OCI-LY1 (cell line): ENCODE measurements at regions not wholly inside any gene's neighbourhood (a gene's known extent, or its start where the extent isn't known, plus 50 kb on each side); places are given as distances from the start of the nearest gene placed in this dataset.
"Not testable (repeated sequence)": the region's sequence is repeated elsewhere in the genome, so short reads cannot be mapped to it uniquely, and the experiment has no call there.

Experiments
- H2AFZ ChIP-seq: fragments of 200-600 bp; sonication (generic), shearing (Covaris generic); 2 replicates; pipeline ENCODE4 v1.6.0; 2014; ENCODE audit warnings: antibody characterized with exemption, mild to moderate bottlenecking, low read length
- H3F3A ChIP-seq: fragments of 200-600 bp; sonication (generic), shearing (Covaris generic); 2 replicates; pipeline ENCODE4 v1.6.0; 2014; ENCODE audit warnings: mild to moderate bottlenecking, antibody characterized with exemption, low read length, moderate library complexity; ENCODE audit not compliant: insufficient read depth
- H3K27ac ChIP-seq: fragments of 200-600 bp; sonication (generic); 2 replicates; pipeline ENCODE4 v1.5.1; 2014; ENCODE audit warnings: low read length, mixed run types, mild to moderate bottlenecking, low read depth; ENCODE audit not compliant: poor library complexity, severe bottlenecking
- H3K27me3 ChIP-seq: fragments of 200-600 bp; sonication (generic); 2 replicates; pipeline ENCODE4 v1.6.0; 2014; ENCODE audit warnings: antibody characterized with exemption, mild to moderate bottlenecking, low read length, moderate library complexity; ENCODE audit not compliant: insufficient read depth
- H3K36me3 ChIP-seq: fragments of 200-600 bp; sonication (generic); 2 replicates; pipeline ENCODE4 v1.6.1; 2014; ENCODE audit warnings: mild to moderate bottlenecking, antibody characterized with exemption, low read length, moderate library complexity, mixed read lengths; ENCODE audit not compliant: insufficient read depth
- H3K4me1 ChIP-seq: fragments of 200-600 bp; sonication (generic); 2 replicates; pipeline ENCODE4 v1.5.1; 2014; ENCODE audit warnings: mild to moderate bottlenecking, low read length, moderate library complexity; ENCODE audit not compliant: insufficient read depth, severe bottlenecking
- H3K4me2 ChIP-seq: fragments of 200-600 bp; sonication (generic), shearing (Covaris generic); 2 replicates; pipeline ENCODE4 v1.6.1; 2014; ENCODE audit warnings: low read length
- H3K4me3 ChIP-seq: fragments of 200-600 bp; sonication (generic); 2 replicates; pipeline ENCODE4 v1.5.1; 2014; ENCODE audit warnings: low read length, low read depth, mild to moderate bottlenecking, mixed read lengths; ENCODE audit not compliant: poor library complexity, severe bottlenecking
- H3K79me2 ChIP-seq: fragments of 200-600 bp; shearing (Covaris generic); 2 replicates; pipeline ENCODE4 v1.6.1; 2016; ENCODE audit warnings: mixed run types, low read length, mixed read lengths; ENCODE audit not compliant: insufficient read depth
- H3K9ac ChIP-seq: fragments of 200-600 bp; sonication (generic), shearing (Covaris generic); 2 replicates; pipeline ENCODE4 v1.6.1; 2014; ENCODE audit warnings: mild to moderate bottlenecking, low read length, mixed read lengths
- H3K9me2 ChIP-seq: fragments of 200-600 bp; sonication (generic), shearing (Covaris generic); 2 replicates; pipeline ENCODE4 v1.6.1; 2014; ENCODE audit warnings: low read depth, mild to moderate bottlenecking, low read length, mixed read lengths
- H3K9me3 ChIP-seq: fragments of 200-600 bp; shearing (Covaris generic); 2 replicates; pipeline ENCODE4 v1.6.1; 2014; ENCODE audit warnings: low read length, mixed read lengths
- H4K20me1 ChIP-seq: fragments of 200-600 bp; sonication (generic), shearing (Covaris generic); 2 replicates; pipeline ENCODE4 v1.6.0; 2016; ENCODE audit warnings: mild to moderate bottlenecking, low read length; ENCODE audit not compliant: insufficient read depth
- EZH2 ChIP-seq: fragments of 200-600 bp; sonication (generic), shearing (Covaris generic); IDR thresholded peaks from 2 replicates; pipeline ENCODE4 v1.8.0; 2017; ENCODE audit warnings: borderline replicate concordance, mixed run types, mild to moderate bottlenecking, antibody characterized with exemption, low read length, moderate library complexity, mixed read lengths
- TF ChIP-seq, protein P1 (sequence below): fragments of 200-600 bp; sonication (generic), shearing (Covaris generic); IDR thresholded peaks from 2 replicates; pipeline ENCODE4 v1.5.1; 2017; ENCODE audit warnings: mild to moderate bottlenecking, antibody characterized with exemption, low read length, moderate library complexity, mixed read lengths

DNA sequence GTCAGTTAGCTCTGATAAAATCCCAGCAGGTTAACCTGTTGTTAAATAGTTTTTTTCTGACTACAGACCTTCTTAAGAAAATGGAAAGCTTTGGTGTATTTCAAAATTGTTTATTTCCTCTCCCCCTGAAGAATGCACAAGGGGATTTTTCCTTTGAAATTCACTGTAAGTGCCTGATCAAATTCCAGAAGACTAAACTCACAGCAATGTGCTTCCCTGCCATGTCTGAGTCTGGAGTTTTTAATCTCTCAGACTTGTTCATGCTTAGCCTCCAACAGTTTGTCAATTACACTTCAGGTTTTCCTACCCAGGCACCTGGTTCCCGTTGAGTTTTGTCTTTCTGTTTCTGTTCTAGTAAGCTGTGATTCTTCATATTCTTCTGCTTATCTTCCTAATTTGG, 961.6 kb upstream of the CDH18 start:
- Histone ChIP-seq H3K4me3 (no peak overlapping the region), H3K4me2 (no peak overlapping the region), H3K27me3 (no peaks in the 10 kb centered on the region), H3K36me3 (no peaks in the 10 kb centered on the region), H2AFZ (no peak overlapping the region), H3F3A (no peaks in the 10 kb centered on the region), H3K9me2 (no peaks in the 10 kb centered on the region), H3K27ac (no peak overlapping the region), H3K4me1 (no peaks in the 10 kb centered on the region), H3K9me3 (no peaks in the 10 kb centered on the region), H3K9ac (no peak overlapping the region), H3K79me2 (no peaks in the 10 kb centered on the region), H4K20me1 (no peaks in the 10 kb centered on the region)
- TF ChIP-seq, protein P1, sequence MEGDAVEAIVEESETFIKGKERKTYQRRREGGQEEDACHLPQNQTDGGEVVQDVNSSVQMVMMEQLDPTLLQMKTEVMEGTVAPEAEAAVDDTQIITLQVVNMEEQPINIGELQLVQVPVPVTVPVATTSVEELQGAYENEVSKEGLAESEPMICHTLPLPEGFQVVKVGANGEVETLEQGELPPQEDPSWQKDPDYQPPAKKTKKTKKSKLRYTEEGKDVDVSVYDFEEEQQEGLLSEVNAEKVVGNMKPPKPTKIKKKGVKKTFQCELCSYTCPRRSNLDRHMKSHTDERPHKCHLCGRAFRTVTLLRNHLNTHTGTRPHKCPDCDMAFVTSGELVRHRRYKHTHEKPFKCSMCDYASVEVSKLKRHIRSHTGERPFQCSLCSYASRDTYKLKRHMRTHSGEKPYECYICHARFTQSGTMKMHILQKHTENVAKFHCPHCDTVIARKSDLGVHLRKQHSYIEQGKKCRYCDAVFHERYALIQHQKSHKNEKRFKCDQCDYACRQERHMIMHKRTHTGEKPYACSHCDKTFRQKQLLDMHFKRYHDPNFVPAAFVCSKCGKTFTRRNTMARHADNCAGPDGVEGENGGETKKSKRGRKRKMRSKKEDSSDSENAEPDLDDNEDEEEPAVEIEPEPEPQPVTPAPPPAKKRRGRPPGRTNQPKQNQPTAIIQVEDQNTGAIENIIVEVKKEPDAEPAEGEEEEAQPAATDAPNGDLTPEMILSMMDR = no peak
- no peak for TF ChIP-seq EZH2

DNA sequence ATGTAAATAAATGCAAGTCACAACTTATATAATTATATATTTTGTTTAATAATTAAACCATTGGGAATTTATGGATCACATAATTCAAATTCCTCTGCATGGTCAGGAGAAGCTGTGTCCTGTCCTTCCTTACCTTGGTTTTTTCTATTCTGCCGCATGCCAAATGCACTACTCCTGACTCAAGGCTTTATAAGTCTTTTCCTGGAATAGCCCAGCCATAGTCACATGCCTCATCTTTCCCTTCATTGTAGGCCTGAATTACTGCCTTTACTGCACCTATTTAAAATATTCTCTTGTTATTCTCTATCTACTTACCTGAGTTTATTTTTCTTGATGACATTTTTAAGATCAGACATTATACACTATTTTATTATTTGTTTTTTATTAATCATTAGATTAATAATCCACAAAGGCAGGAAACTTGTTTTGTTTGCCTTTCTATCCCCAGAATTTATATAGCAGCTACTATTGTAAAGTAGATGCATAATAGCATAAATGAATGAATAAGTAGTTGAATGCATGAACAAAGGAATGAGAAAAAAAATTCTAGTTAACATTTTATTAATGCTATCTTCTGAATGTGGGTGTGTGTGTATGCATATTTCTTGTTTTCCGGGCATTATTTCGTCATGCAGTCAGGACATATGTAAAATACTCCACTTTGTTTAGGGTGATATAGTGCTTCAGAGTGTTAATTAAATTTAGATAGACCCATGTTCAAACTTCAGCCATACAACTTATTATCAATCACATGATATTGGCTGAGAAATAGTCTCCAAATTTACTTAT, 955.4 kb upstream of the CDH18 start:
- not testable (repeated sequence) for H3K27ac ChIP-seq, H3K36me3 ChIP-seq, H2AFZ ChIP-seq, H3K9me3 ChIP-seq, H3K27me3 ChIP-seq, H3K9me2 ChIP-seq, H4K20me1 ChIP-seq, H3K79me2 ChIP-seq, H3K4me3 ChIP-seq, H3K4me2 ChIP-seq, H3K4me1 ChIP-seq, H3F3A ChIP-seq, H3K9ac ChIP-seq

DNA sequence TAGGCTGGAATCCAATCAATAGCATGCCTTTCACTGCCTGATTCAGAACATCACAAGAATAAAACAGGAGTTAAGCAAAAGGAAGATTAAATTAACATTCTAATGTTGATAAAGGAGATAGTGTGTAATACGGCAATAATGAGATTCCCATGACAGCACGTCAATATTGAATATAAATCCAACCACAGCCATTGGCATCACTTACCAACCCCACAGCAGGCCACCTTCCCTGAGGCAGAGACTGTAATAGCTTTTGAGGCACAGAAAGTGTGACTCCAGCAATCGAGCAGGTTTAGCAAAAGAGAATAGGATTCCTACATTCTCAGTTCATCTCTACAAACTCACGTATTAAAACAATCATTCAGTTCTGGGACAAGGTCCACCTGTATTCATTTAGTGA, 954.6 kb upstream of the CDH18 start:
- H3F3A ChIP-seq, H3K9me2 ChIP-seq, H3K4me3 ChIP-seq, H4K20me1 ChIP-seq, H3K27me3 ChIP-seq, H2AFZ ChIP-seq, H3K27ac ChIP-seq, H3K4me1 ChIP-seq, H3K9me3 ChIP-seq, H3K79me2 ChIP-seq, H3K36me3 ChIP-seq, H3K9ac ChIP-seq, H3K4me2 ChIP-seq: not testable (repeated sequence)

DNA sequence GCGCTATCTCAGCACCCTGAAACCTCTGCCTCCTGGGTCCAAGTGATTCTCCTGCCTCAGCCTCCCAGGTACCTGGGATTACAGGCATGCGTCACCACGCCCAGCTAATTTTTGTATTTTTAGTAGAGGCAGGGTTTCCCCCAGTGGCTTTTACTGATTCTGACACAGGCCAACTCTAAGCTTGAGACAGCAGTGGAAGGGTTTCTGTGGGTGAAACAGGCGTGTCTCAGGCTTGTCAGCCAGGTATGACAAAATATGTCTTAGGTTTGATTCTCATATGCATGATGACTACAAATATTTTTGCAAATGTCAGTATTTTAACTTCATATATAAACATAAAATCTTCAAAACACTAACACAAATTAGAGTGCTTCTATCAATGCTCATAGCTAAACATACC, 952.8 kb upstream of the CDH18 start:
- not testable (repeated sequence) for H3K27me3 ChIP-seq, H3K9me3 ChIP-seq, H3K4me3 ChIP-seq, H2AFZ ChIP-seq, H3K27ac ChIP-seq, H3K79me2 ChIP-seq, H3K4me1 ChIP-seq, H3K9me2 ChIP-seq, H3K4me2 ChIP-seq, H3K9ac ChIP-seq, H3K36me3 ChIP-seq, H4K20me1 ChIP-seq, H3F3A ChIP-seq

DNA sequence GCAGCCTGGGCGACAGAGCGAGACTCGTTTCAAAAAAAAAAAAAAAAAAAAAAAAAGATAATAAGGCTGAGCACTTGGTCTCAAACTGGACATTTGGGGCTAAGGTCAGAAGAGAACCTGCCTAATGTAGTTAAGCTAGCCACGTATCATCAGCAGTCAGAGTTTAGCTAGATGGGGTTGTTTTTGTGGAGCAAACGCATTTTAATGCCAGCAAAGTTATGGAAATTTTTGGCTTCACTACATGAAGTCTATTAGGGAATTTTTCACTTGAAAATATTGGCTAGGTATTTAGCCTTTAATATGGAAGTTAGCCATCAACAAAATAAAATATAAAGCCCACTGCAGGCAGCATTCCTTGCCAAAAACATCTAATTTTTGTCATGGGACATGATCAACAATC, 902.9 kb upstream of the CDH18 start:
- not testable (repeated sequence) for H3F3A ChIP-seq, H3K79me2 ChIP-seq, H3K9ac ChIP-seq, H3K9me3 ChIP-seq, H3K27me3 ChIP-seq, H3K36me3 ChIP-seq, H3K4me2 ChIP-seq, H3K4me1 ChIP-seq, H3K9me2 ChIP-seq, H4K20me1 ChIP-seq, H3K27ac ChIP-seq, H3K4me3 ChIP-seq, H2AFZ ChIP-seq

DNA sequence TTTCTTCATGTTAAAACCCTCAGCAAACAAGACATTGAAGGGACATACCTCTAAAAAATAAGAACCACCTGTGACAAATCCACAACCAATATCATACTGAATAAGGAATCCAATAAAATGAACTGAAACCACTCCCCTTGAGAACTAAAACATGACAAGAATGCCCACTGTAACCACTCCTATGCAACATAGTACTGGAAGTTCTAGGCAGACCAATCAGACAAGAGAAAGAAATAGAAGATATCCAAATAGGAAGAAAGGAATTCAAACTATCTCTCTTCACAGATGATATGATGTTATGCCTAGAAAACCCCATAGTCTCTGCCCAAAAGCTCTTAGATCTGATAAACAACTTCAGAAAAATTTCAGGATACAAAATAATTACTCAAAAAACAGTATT, 887.7 kb upstream of the CDH18 start:
- not testable (repeated sequence) for H3K36me3 ChIP-seq, H4K20me1 ChIP-seq, H3K27me3 ChIP-seq, H3K4me2 ChIP-seq, H3K9ac ChIP-seq, H3K79me2 ChIP-seq, H3K9me2 ChIP-seq, H2AFZ ChIP-seq, H3K4me1 ChIP-seq, H3F3A ChIP-seq, H3K27ac ChIP-seq, H3K9me3 ChIP-seq, H3K4me3 ChIP-seq

DNA sequence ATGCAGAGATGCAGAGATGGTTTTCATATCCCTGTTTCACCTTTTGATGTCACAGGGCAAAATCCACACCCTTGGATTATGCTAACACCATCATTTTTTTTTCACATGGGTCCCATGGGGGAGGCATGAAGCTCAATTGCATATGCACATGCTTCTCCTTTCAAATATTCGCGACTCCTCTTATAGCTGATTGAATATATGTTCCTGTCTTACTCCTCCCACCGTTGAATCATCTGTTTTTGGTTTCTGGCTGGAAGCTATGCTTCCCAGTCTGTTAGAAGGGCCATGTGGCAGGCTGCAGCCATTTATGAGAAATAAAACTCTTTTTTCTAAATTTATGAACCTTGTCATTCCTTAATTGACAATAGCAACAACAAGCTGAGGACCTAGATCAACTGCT, 877.9 kb upstream of the CDH18 start:
- H3K27me3 ChIP-seq, H3K36me3 ChIP-seq, H3K9me2 ChIP-seq, H3F3A ChIP-seq, H3K79me2 ChIP-seq, H3K4me2 ChIP-seq, H3K4me1 ChIP-seq, H3K27ac ChIP-seq, H4K20me1 ChIP-seq, H3K9ac ChIP-seq, H2AFZ ChIP-seq, H3K9me3 ChIP-seq, H3K4me3 ChIP-seq: not testable (repeated sequence)
